Natural killer cell (primary cell): ENCODE measurements at regions not wholly inside any gene's neighbourhood (a gene's known extent, or its start where the extent isn't known, plus 50 kb on each side); places are given as distances from the start of the nearest gene placed in this dataset.

Experiments
- ATAC-seq, 3 donors: fragments of 150-1000 bp in 2 of 3; fragments of 200-7000 bp in 1 of 3; cut with Tn5 transposase; 1 replicate in 1 of 3; 2 replicates in 2 of 3; pipeline ENCODE4 v1.10.0; 2021; ENCODE audit warnings: mild to moderate bottlenecking in 2 of 3, moderate library complexity in 2 of 3
- DNase-seq, 2 donors: peaks; one replicate each; pipeline versions ENCODE4 v3.0.0 to v3.0.0-alpha.2; 2013 to 2021; ENCODE audit warnings: mixed read lengths in 1 of 2
- H3K27ac ChIP-seq: one replicate; pipeline ENCODE4 v1.5.1; 2013; ENCODE audit warnings: mild to moderate bottlenecking, low read length
- H3K27me3 ChIP-seq: one replicate; pipeline ENCODE4 v1.6.1; 2013; ENCODE audit warnings: low read length; ENCODE audit not compliant: control insufficient read depth, insufficient read depth
- H3K36me3 ChIP-seq: one replicate; pipeline ENCODE4 v1.6.1; 2013; ENCODE audit warnings: low read length; ENCODE audit not compliant: control insufficient read depth, insufficient read depth
- H3K4me1 ChIP-seq: one replicate; pipeline ENCODE4 v1.6.1; 2013; ENCODE audit warnings: low read length; ENCODE audit not compliant: control insufficient read depth, insufficient read depth
- H3K4me3 ChIP-seq: one replicate; pipeline ENCODE4 v1.5.1; 2013; ENCODE audit warnings: low read length
- H3K9me3 ChIP-seq: one replicate; pipeline ENCODE4 v1.6.1; 2013; ENCODE audit warnings: low read length; ENCODE audit not compliant: control insufficient read depth, insufficient read depth
- H3K27ac Mint-ChIP-seq, 2 donors: one replicate each; pipeline ENCODE4 v1.8.0; 2022; ENCODE audit warnings: mild to moderate bottlenecking in 2 of 2, mixed read lengths in 2 of 2, moderate library complexity in 1 of 2
- H3K27me3 Mint-ChIP-seq, 2 donors: one replicate each; pipeline ENCODE4 v1.8.0; 2022; ENCODE audit warnings: low read depth in 2 of 2, mixed read lengths in 2 of 2
- H3K36me3 Mint-ChIP-seq: one replicate; pipeline ENCODE4 v1.8.0; 2022; ENCODE audit warnings: mixed read lengths
- H3K4me1 Mint-ChIP-seq, 2 donors: one replicate each; pipeline ENCODE4 v1.8.0; 2022; ENCODE audit warnings: mixed read lengths in 2 of 2
- H3K4me3 Mint-ChIP-seq: one replicate; pipeline ENCODE4 v1.8.0; 2022; ENCODE audit warnings: mild to moderate bottlenecking, moderate library complexity, mixed read lengths
- H3K9me3 Mint-ChIP-seq, 2 donors: one replicate each; pipeline ENCODE4 v1.8.0; 2022; ENCODE audit warnings: mixed read lengths in 2 of 2
- WGBS: methylation state at CpG from one replicate; pipeline ENCODE4 v1.1.7; 2013; ENCODE audit warnings: missing lambda C conversion rate; ENCODE audit not compliant: insufficient coverage; 5-methylcytosine and 5-hydroxymethylcytosine counted together
- intact Hi-C: fragments of 100-400 bp; cut with micrococcal nuclease; formaldehyde crosslinking; loops from one replicate; pipeline ENCODE4 v1.14.2; 2022
- TF ChIP-seq, protein P1 (sequence below): fragments of 200-600 bp; IDR thresholded peaks from one replicate; pipeline ENCODE4 v1.8.0; 2022; ENCODE audit warnings: antibody characterized with exemption

DNA sequence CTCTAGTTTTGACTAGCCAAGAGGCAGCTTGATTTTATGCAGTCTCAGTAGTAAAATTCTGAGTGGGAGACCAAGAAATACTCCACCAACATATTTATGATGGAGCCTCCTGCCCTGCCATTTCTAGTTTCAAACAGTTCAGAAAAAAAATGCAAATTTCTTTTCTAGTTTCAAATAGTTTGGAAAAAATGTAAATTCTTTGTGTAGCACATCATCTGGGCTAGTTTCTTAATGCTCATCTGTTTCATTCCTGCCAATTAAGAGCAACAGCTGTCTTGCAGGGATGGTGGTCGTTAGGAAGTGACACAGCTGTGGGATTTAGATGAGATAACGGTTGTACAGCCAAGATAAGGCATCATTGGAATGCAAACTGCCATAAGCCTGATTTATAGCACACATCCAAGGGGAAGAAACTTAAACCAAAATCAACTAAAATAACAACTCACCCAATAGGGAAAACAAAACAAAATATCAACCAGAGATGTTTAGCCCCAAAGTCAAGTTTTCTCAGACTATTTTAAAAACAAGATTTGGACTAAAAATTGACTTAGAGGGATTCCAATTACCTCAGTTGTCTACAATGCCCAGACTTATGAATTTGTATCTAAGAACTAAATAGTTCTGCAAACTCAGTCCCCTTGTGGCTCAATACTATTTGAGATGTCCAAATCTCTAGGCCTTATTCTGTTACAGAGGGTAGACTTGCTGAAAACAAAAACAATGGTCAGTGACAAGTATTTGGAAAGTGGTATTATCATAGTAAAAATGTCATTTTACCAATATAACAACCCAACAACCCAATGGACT, 291.3 kb upstream of the ATP2B1 start:
- Mint-ChIP-seq H3K9me3 (no peaks in the 10 kb centered on the region), H3K27ac (no peak overlapping the region), H3K27me3 (peaks cover 4 to 7% of the 10 kb centered on the region in 2 donors), H3K4me3 (no peak overlapping the region), H3K36me3 (no peaks in the 10 kb centered on the region), H3K4me1 (no peaks in the 10 kb centered on the region)
- TF ChIP-seq, protein P1, sequence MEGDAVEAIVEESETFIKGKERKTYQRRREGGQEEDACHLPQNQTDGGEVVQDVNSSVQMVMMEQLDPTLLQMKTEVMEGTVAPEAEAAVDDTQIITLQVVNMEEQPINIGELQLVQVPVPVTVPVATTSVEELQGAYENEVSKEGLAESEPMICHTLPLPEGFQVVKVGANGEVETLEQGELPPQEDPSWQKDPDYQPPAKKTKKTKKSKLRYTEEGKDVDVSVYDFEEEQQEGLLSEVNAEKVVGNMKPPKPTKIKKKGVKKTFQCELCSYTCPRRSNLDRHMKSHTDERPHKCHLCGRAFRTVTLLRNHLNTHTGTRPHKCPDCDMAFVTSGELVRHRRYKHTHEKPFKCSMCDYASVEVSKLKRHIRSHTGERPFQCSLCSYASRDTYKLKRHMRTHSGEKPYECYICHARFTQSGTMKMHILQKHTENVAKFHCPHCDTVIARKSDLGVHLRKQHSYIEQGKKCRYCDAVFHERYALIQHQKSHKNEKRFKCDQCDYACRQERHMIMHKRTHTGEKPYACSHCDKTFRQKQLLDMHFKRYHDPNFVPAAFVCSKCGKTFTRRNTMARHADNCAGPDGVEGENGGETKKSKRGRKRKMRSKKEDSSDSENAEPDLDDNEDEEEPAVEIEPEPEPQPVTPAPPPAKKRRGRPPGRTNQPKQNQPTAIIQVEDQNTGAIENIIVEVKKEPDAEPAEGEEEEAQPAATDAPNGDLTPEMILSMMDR: no peak
- Histone ChIP-seq H3K4me1 (no peaks in the 10 kb centered on the region), H3K27ac (no peak overlapping the region), H3K9me3 (no peaks in the 10 kb centered on the region), H3K36me3 (no peaks in the 10 kb centered on the region), H3K4me3 (no peak overlapping the region), H3K27me3 (no peaks in the 10 kb centered on the region)
- WGBS: 46% methylated on average over 2 of the region's 2 CpGs
- intact Hi-C loops: no loop called here
- ATAC-seq (no peak), DNase-seq (no peak)

DNA sequence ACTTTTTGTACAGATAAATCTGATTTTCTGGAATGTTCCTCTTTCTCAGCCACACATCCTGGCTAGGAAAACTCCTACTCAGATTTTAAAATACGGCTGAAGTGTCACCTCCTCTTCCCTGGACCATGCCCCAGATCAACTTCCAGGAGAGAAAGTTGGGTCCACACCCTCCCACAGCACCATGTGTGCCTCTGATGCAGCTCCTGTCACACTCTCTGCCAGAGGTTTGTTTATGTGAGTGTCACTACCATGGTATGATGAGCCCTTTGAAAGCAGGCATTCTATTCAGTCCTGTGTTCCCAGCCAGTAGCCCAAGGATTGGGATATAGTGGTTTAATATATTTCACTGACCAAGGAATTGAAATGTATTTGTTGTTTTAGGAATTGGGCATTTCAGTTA, 287.2 kb upstream of the ATP2B1 start:
- Mint-ChIP-seq H3K4me3 (no peak overlapping the region), H3K36me3 (no peaks in the 10 kb centered on the region), H3K4me1 (peaks cover 8 to 14% of the 10 kb centered on the region in 2 donors), H3K27me3 (no peaks in the 10 kb centered on the region), H3K27ac (no peak overlapping the region), H3K9me3 (no peaks in the 10 kb centered on the region)
- H3K4me1 ChIP-seq: no peaks in the 10 kb centered on the region
- no peak for DNase-seq
- H3K4me3 ChIP-seq: no peak overlapping the region
- H3K9me3 ChIP-seq: no peaks in the 10 kb centered on the region
- no peak for ATAC-seq
- H3K27ac ChIP-seq: no peak overlapping the region
- TF ChIP-seq, protein P1: no peak
- WGBS: 75% methylated on average over 1 of the region's 1 CpG
- H3K27me3 ChIP-seq: no peaks in the 10 kb centered on the region
- no peaks in the 10 kb centered on the region for H3K36me3 ChIP-seq
- intact Hi-C loops: no loop called here

DNA sequence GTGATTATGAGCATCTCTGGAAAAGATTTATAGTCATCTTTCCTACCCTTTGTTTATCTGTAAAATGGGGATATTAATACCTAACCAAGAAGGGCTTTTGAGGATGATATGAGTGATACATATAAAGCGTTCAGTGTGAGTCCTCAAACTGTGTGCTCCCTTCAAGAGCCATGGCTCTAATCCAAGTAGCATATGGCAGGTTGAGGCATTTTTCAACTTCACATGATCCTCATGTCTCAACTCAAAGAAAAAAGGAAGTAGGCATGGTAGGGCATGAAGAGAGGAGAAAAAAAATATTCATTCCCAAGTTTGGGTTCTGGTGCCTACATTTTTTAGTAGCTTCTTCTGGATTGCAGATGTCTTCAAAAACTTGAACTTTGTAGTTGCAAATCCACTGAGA, 286.3 kb upstream of the ATP2B1 start:
- no peaks in the 10 kb centered on the region for H3K36me3 Mint-ChIP-seq
- no peaks in the 10 kb centered on the region for H3K27me3 Mint-ChIP-seq
- H3K27me3 ChIP-seq: no peaks in the 10 kb centered on the region
- no peak overlapping the region for H3K27ac ChIP-seq
- no peaks in the 10 kb centered on the region for H3K9me3 ChIP-seq
- no peaks in the 10 kb centered on the region for H3K4me1 ChIP-seq
- peaks cover 8 to 14% of the 10 kb centered on the region in 2 donors for H3K4me1 Mint-ChIP-seq
- H3K4me3 ChIP-seq: no peak overlapping the region
- no peaks in the 10 kb centered on the region for H3K36me3 ChIP-seq
- ATAC-seq (no peak), DNase-seq (no peak)
- 100% methylated on average over 1 of the region's 1 CpG for WGBS
- intact Hi-C loops: no loop called here
- H3K27ac Mint-ChIP-seq: no peak overlapping the region
- H3K9me3 Mint-ChIP-seq: no peaks in the 10 kb centered on the region
- no peak overlapping the region for H3K4me3 Mint-ChIP-seq
- TF ChIP-seq, protein P1: no peak

DNA sequence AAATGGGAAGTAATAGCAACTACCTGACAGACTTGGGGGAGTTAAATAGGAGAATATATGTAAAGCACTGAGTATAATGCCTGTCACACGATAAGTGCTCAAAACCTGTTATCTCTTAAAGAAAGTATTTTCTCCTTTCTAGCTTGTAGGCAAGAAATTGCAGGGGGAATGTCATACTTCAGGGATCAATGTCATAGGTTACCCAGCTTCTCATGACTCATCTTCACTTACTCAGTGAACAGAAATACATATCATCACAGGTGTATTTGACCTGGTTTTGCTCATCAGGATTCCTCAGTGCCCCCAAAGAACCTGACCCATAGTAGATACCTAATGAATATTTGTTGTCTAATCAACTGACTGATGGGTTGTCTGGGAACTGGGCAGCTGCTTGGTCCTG, 285.0 kb upstream of the ATP2B1 start:
- H3K9me3 ChIP-seq: no peaks in the 10 kb centered on the region
- H3K27ac ChIP-seq: no peak overlapping the region
- H3K27ac Mint-ChIP-seq: no peak overlapping the region
- TF ChIP-seq, protein P1: no peak
- no peaks in the 10 kb centered on the region for H3K36me3 ChIP-seq
- DNase-seq: no peak
- H3K27me3 Mint-ChIP-seq: no peaks in the 10 kb centered on the region
- H3K4me3 Mint-ChIP-seq: no peak overlapping the region
- H3K27me3 ChIP-seq: no peaks in the 10 kb centered on the region
- no peak for ATAC-seq
- H3K4me1 ChIP-seq: no peaks in the 10 kb centered on the region
- 100% methylated on average over 1 of the region's 1 CpG for WGBS
- H3K36me3 Mint-ChIP-seq: no peaks in the 10 kb centered on the region
- intact Hi-C loops: no loop called here
- H3K4me3 ChIP-seq: no peak overlapping the region
- H3K9me3 Mint-ChIP-seq: no peaks in the 10 kb centered on the region
- H3K4me1 Mint-ChIP-seq: peaks cover 8 to 14% of the 10 kb centered on the region in 2 donors
